ENCODE measurements at regions not wholly inside any gene's neighbourhood (a gene's known extent, or its start where the extent isn't known, plus 50 kb on each side); places are given as distances from the start of the nearest gene placed in this dataset.

GRCh38 chr5:89105171-89105695, 222.2 kb upstream of the MEF2C start:
- no peaks in the 10 kb centered on the region for H3K36me3 ChIP-seq (ENCODE audit: insufficient read depth, low read length)
- no peak for TF ChIP-seq TAF1 (IDR thresholded peaks at IDR 0.05; ENCODE audit: low read depth)
- no peak for TF ChIP-seq EP300 (conservative IDR thresholded peaks at IDR 0.05; ENCODE audit: poor library complexity, severe bottlenecking)
- no peak for TF ChIP-seq REST (IDR thresholded peaks at IDR 0.05; ENCODE audit: borderline replicate concordance)
- no peak for TF ChIP-seq CTCF (IDR thresholded peaks at IDR 0.05; ENCODE audit: poor library complexity, severe bottlenecking)
- no peak for TF ChIP-seq EZH2 (IDR thresholded peaks at IDR 0.05; ENCODE audit: borderline replicate concordance, insufficient read depth, low read length, poor library complexity, severe bottlenecking)
- no peak for TF ChIP-seq SMC3 (conservative IDR thresholded peaks at IDR 0.05; ENCODE audit: poor library complexity)
- TF ChIP-seq MXI1 (conservative IDR thresholded peaks at IDR 0.05; ENCODE audit: poor library complexity, severe bottlenecking): no peak
- no peak for TF ChIP-seq RAD21 (conservative IDR thresholded peaks at IDR 0.05)
- TF ChIP-seq POLR2AphosphoS5 (IDR thresholded peaks at IDR 0.05): no peak
- no peak overlapping the region for H3K27ac ChIP-seq (ENCODE audit: low read length)
- H3K9me2 ChIP-seq (ENCODE audit: insufficient read depth, low read length): no peaks in the 10 kb centered on the region
- no peak overlapping the region for H2AFZ ChIP-seq (ENCODE audit: low read depth, low read length)
- no peak overlapping the region for H3K4me3 ChIP-seq (ENCODE audit: low read length)
- H3K9me3 ChIP-seq (ENCODE audit: low read length): no peaks in the 10 kb centered on the region
- H3K79me2 ChIP-seq (replicated peaks; ENCODE audit: insufficient read depth, low read length): no peaks in the 10 kb centered on the region
- no peak overlapping the region for H3K9ac ChIP-seq (ENCODE audit: low read length)
- no peaks in the 10 kb centered on the region for H3K27me3 ChIP-seq (ENCODE audit: insufficient read depth, low read depth, low read length)
- H3K4me2 ChIP-seq (ENCODE audit: low read length): no peak overlapping the region
- H3F3A ChIP-seq (ENCODE audit: insufficient read depth, low read length, poor library complexity, severe bottlenecking): no peaks in the 10 kb centered on the region
- H4K20me1 ChIP-seq (ENCODE audit: insufficient read depth): no peaks in the 10 kb centered on the region

GRCh38 chr5:89098199-89098756, 215.3 kb upstream of the MEF2C start:
- H3K36me3 ChIP-seq (ENCODE audit: insufficient read depth, low read length): no peaks in the 10 kb centered on the region
- TF ChIP-seq POLR2AphosphoS5 (IDR thresholded peaks at IDR 0.05): no peak
- no peak for TF ChIP-seq RAD21 (conservative IDR thresholded peaks at IDR 0.05)
- no peak for TF ChIP-seq SMC3 (conservative IDR thresholded peaks at IDR 0.05; ENCODE audit: poor library complexity)
- no peak for TF ChIP-seq TAF1 (IDR thresholded peaks at IDR 0.05; ENCODE audit: low read depth)
- no peak for TF ChIP-seq EZH2 (IDR thresholded peaks at IDR 0.05; ENCODE audit: borderline replicate concordance, insufficient read depth, low read length, poor library complexity, severe bottlenecking)
- TF ChIP-seq MXI1 (conservative IDR thresholded peaks at IDR 0.05; ENCODE audit: poor library complexity, severe bottlenecking): no peak
- TF ChIP-seq REST (IDR thresholded peaks at IDR 0.05; ENCODE audit: borderline replicate concordance): no peak
- TF ChIP-seq EP300 (conservative IDR thresholded peaks at IDR 0.05; ENCODE audit: poor library complexity, severe bottlenecking): no peak
- TF ChIP-seq CTCF (IDR thresholded peaks at IDR 0.05; ENCODE audit: poor library complexity, severe bottlenecking): no peak
- H3K9me2 ChIP-seq (ENCODE audit: insufficient read depth, low read length): no peaks in the 10 kb centered on the region
- H3K4me3 ChIP-seq (ENCODE audit: low read length): no peak overlapping the region
- H2AFZ ChIP-seq (ENCODE audit: low read depth, low read length): no peak overlapping the region
- H3F3A ChIP-seq (ENCODE audit: insufficient read depth, low read length, poor library complexity, severe bottlenecking): no peaks in the 10 kb centered on the region
- H3K9me3 ChIP-seq (ENCODE audit: low read length): no peaks in the 10 kb centered on the region
- no peak overlapping the region for H3K27ac ChIP-seq (ENCODE audit: low read length)
- no peaks in the 10 kb centered on the region for H3K79me2 ChIP-seq (replicated peaks; ENCODE audit: insufficient read depth, low read length)
- no peak overlapping the region for H3K4me2 ChIP-seq (ENCODE audit: low read length)
- no peak overlapping the region for H3K9ac ChIP-seq (ENCODE audit: low read length)
- no peaks in the 10 kb centered on the region for H3K27me3 ChIP-seq (ENCODE audit: insufficient read depth, low read depth, low read length)
- H4K20me1 ChIP-seq (ENCODE audit: insufficient read depth): no peaks in the 10 kb centered on the region

Measured in neural cell (in vitro differentiated cells).